NT2/D1 (cell line): ENCODE measurements at regions not wholly inside any gene's neighbourhood (a gene's known extent, or its start where the extent isn't known, plus 50 kb on each side); places are given as distances from the start of the nearest gene placed in this dataset.

Source experiments
- SUZ12 ChIP-seq: IDR thresholded peaks from 2 replicates; pipeline ENCODE4 v1.6.1; 2011; ENCODE audit not compliant: insufficient read length, insufficient read depth; ENCODE audit errors: extremely low read depth
- ZNF274 ChIP-seq: IDR thresholded peaks from 2 replicates; pipeline ENCODE4 v1.6.1; 2011; ENCODE audit warnings: mild to moderate bottlenecking, low read depth, low read length

GRCh38 chr3:168260859-168261258, 165.1 kb upstream of the GOLIM4 start:
- TF ChIP-seq ZNF274 (no peak), SUZ12 (no peak)
